ENCODE measurements at regions not wholly inside any gene's neighbourhood (a gene's known extent, or its start where the extent isn't known, plus 50 kb on each side); places are given as distances from the start of the nearest gene placed in this dataset.

DNA sequence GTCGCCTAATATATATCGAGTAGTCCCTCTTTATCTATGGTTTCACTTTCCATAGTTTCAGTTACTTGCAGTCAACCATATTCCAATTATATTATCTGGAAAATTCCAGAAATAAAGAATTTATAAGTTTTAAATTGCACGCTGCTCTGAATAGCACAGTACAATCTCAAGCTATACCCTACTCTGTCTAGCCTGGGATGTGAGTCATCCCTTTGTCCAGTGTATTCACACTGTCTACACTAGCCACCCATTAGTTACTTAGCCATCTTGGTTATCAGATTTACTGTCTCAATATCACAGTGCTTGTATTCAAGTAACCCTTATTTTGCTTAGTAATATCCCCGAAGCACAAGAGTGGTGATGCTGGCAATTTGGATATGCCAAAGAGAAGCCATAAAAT lies 72.1 kb upstream of the EOMES start:
- H3K27me3 Mint-ChIP-seq (ENCODE audit: low read depth in 3 of 3): peaks cover 0 to 6% (median 5%) of the 10 kb centered on the region in 3 donors
- H3K4me1 Mint-ChIP-seq: no peaks in the 10 kb centered on the region
- H3K9me3 ChIP-seq (replicated peaks in 1 of 2; ENCODE audit: control insufficient read depth in 1 of 2, insufficient read depth in 1 of 2, low read length in 2 of 2): peaks cover 0 to 2% of the 10 kb centered on the region in 2 donors
- TF ChIP-seq, protein P1, sequence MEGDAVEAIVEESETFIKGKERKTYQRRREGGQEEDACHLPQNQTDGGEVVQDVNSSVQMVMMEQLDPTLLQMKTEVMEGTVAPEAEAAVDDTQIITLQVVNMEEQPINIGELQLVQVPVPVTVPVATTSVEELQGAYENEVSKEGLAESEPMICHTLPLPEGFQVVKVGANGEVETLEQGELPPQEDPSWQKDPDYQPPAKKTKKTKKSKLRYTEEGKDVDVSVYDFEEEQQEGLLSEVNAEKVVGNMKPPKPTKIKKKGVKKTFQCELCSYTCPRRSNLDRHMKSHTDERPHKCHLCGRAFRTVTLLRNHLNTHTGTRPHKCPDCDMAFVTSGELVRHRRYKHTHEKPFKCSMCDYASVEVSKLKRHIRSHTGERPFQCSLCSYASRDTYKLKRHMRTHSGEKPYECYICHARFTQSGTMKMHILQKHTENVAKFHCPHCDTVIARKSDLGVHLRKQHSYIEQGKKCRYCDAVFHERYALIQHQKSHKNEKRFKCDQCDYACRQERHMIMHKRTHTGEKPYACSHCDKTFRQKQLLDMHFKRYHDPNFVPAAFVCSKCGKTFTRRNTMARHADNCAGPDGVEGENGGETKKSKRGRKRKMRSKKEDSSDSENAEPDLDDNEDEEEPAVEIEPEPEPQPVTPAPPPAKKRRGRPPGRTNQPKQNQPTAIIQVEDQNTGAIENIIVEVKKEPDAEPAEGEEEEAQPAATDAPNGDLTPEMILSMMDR (IDR thresholded peaks at IDR 0.05): no peak
- H3K36me3 Mint-ChIP-seq: no peaks in the 10 kb centered on the region
- H4K20me1 ChIP-seq (ENCODE audit: insufficient read depth, low read length): no peaks in the 10 kb centered on the region
- H3K9me3 Mint-ChIP-seq: peaks cover 0 to 3% (median 0%) of the 10 kb centered on the region in 7 donors
- intact Hi-C loops (cut with micrococcal nuclease): no loop called here
- H3K9ac ChIP-seq (ENCODE audit: insufficient read depth, low read length, poor library complexity, severe bottlenecking): no peak overlapping the region
- H3K4me1 ChIP-seq (ENCODE audit: control insufficient read depth in 1 of 2, insufficient read depth in 2 of 2, low read length in 2 of 2): no peaks in the 10 kb centered on the region
- no peak overlapping the region for H3K4me3 Mint-ChIP-seq
- H3K27ac Mint-ChIP-seq: no peak overlapping the region
- H3K4me2 ChIP-seq (replicated peaks; ENCODE audit: extremely low read depth, low read length, poor library complexity, severe bottlenecking): no peak overlapping the region
- no peak overlapping the region for H3K4me3 ChIP-seq (replicated peaks in 1 of 3; ENCODE audit: low read depth in 2 of 3, low read length in 3 of 3)
- H3K27ac ChIP-seq (ENCODE audit: low read depth in 1 of 2, low read length in 2 of 2): no peak overlapping the region
- no peaks in the 10 kb centered on the region for H3K36me3 ChIP-seq (replicated peaks in 1 of 2; ENCODE audit: control insufficient read depth in 1 of 2, insufficient read depth in 2 of 2, low read length in 2 of 2)
- H3K27me3 ChIP-seq (ENCODE audit: control insufficient read depth in 2 of 2, insufficient read depth in 2 of 2, low read length in 2 of 2): peaks cover 0 to 2% of the 10 kb centered on the region in 2 donors
- WGBS (ENCODE audit: insufficient coverage): 100% methylated on average over 1 of the region's 4 CpGs
- H2AFZ ChIP-seq (ENCODE audit: insufficient read depth, low read depth, low read length, poor library complexity, severe bottlenecking): no peak overlapping the region
- no peaks in the 10 kb centered on the region for H3K79me2 ChIP-seq (ENCODE audit: insufficient read depth, low read length)
- DNase-seq: no peak

DNA sequence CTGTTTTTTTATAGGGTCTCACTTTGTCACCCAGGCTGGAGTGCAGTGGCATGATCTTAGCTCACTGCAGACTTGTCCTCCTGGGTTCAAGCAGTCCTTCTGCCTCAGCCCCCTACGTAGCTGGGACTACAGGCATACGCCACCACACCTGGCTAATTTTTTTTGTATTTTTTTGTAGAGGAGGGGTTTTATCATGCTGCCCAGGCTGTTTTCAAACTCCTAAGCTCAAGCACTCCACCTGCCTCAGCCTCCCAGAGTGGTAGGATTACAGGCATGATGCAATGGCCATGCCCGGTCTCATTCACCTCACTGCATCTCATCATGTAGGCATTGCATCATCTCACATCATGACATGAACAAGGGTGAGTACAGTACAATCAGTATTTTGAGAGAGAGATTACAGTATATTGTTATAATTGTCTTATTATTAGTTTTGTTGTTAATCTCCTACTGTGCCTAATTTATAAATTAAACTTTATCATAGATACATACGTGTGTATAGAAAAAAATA lies 74.3 kb upstream of the EOMES start:
- no peak for DNase-seq
- peaks cover 0 to 2% of the 10 kb centered on the region in 2 donors for H3K9me3 ChIP-seq (replicated peaks in 1 of 2; ENCODE audit: control insufficient read depth in 1 of 2, insufficient read depth in 1 of 2, low read length in 2 of 2)
- H3K27ac ChIP-seq (ENCODE audit: low read depth in 1 of 2, low read length in 2 of 2): no peak overlapping the region
- H3K36me3 ChIP-seq (replicated peaks in 1 of 2; ENCODE audit: control insufficient read depth in 1 of 2, insufficient read depth in 2 of 2, low read length in 2 of 2): no peaks in the 10 kb centered on the region
- Mint-ChIP-seq H3K4me1 (no peaks in the 10 kb centered on the region), H3K36me3 (no peaks in the 10 kb centered on the region), H3K4me3 (no peak overlapping the region), H3K27me3 (ENCODE audit: low read depth in 3 of 3) (peaks cover 0 to 6% (median 5%) of the 10 kb centered on the region in 3 donors), H3K27ac (no peak overlapping the region), H3K9me3 (peaks cover 0 to 3% (median 1%) of the 10 kb centered on the region in 7 donors)
- H3K4me3 ChIP-seq (replicated peaks in 1 of 3; ENCODE audit: low read depth in 2 of 3, low read length in 3 of 3): no peak overlapping the region
- TF ChIP-seq, protein P1 (IDR thresholded peaks at IDR 0.05): no peak
- no peak overlapping the region for H3K4me2 ChIP-seq (replicated peaks; ENCODE audit: extremely low read depth, low read length, poor library complexity, severe bottlenecking)
- H2AFZ ChIP-seq (ENCODE audit: insufficient read depth, low read depth, low read length, poor library complexity, severe bottlenecking): no peak overlapping the region
- H3K4me1 ChIP-seq (ENCODE audit: control insufficient read depth in 1 of 2, insufficient read depth in 2 of 2, low read length in 2 of 2): no peaks in the 10 kb centered on the region
- H3K79me2 ChIP-seq (ENCODE audit: insufficient read depth, low read length): no peaks in the 10 kb centered on the region
- no peak overlapping the region for H3K9ac ChIP-seq (ENCODE audit: insufficient read depth, low read length, poor library complexity, severe bottlenecking)
- H3K27me3 ChIP-seq (ENCODE audit: control insufficient read depth in 2 of 2, insufficient read depth in 2 of 2, low read length in 2 of 2): peaks cover 0 to 2% of the 10 kb centered on the region in 2 donors
- WGBS (ENCODE audit: insufficient coverage): no CpG with 5 or more reads among the region's 4 CpGs
- intact Hi-C loops (cut with micrococcal nuclease): no loop called here
- no peaks in the 10 kb centered on the region for H4K20me1 ChIP-seq (ENCODE audit: insufficient read depth, low read length)
